ENCODE measurements at regions not wholly inside any gene's neighbourhood (a gene's known extent, or its start where the extent isn't known, plus 50 kb on each side); places are given as distances from the start of the nearest gene placed in this dataset.

GRCh38 chr15:70262591-70263274, 165.0 kb upstream of the TLE3 start:
- no peak for DNase-seq

- no peak for DNase-seq
Measured at GRCh38 chr15:70262171-70262570, 164.5 kb upstream of the TLE3 start.

GRCh38 chr15:70261083-70261482, 163.4 kb upstream of the TLE3 start:
- no peak for DNase-seq

- no peak for DNase-seq
Measured at GRCh38 chr15:70260580-70260979, 162.9 kb upstream of the TLE3 start.

- no peak for DNase-seq
Measured at GRCh38 chr15:70259640-70260508, 162.2 kb upstream of the TLE3 start.

GRCh38 chr15:70259028-70259424, 161.3 kb upstream of the TLE3 start:
- no peak for DNase-seq

GRCh38 chr15:70258369-70259027, 160.8 kb upstream of the TLE3 start:
- DNase-seq: no peak

- DNase-seq: no peak
Measured at GRCh38 chr15:70257573-70258248, 160.0 kb upstream of the TLE3 start.

- DNase-seq: no peak
Measured at GRCh38 chr15:70257047-70257446, 159.3 kb upstream of the TLE3 start.

- DNase-seq: no peak
Measured at GRCh38 chr15:70254311-70254869, 156.7 kb upstream of the TLE3 start.

GRCh38 chr15:70253461-70254156, 155.9 kb upstream of the TLE3 start:
- no peak for DNase-seq

GRCh38 chr15:70252951-70253320, 155.2 kb upstream of the TLE3 start:
- no peak for DNase-seq

GRCh38 chr15:70252056-70252950, 154.6 kb upstream of the TLE3 start:
- DNase-seq: no peak

GRCh38 chr15:70251246-70251990, 153.7 kb upstream of the TLE3 start:
- DNase-seq: no peak

GRCh38 chr15:70250208-70251201, 152.8 kb upstream of the TLE3 start:
- DNase-seq: no peak

- DNase-seq: no peak
Measured at GRCh38 chr15:70249616-70250015, 151.9 kb upstream of the TLE3 start.

- no peak for DNase-seq
Measured at GRCh38 chr15:70248116-70249025, 150.7 kb upstream of the TLE3 start.

- DNase-seq: no peak
Measured at GRCh38 chr15:70247281-70247680, 149.6 kb upstream of the TLE3 start.
